Gastrocnemius medialis (tissue), 4 donors: ENCODE measurements at regions not wholly inside any gene's neighbourhood (a gene's known extent, or its start where the extent isn't known, plus 50 kb on each side); places are given as distances from the start of the nearest gene placed in this dataset.

Experiments used
- CTCF ChIP-seq, 5 experiments: fragments of 450-650 bp in 3 of 5; fragments of 200-600 bp in 2 of 5; sonication (generic) in 2 of 5; IDR thresholded peaks in 4 of 5; conservative IDR thresholded peaks in 1 of 5; 1 replicate in 4 of 5; 2 replicates in 1 of 5; pipeline ENCODE4 v1.5.1; 2016 to 2019; ENCODE audit warnings: antibody characterized with exemption in 5 of 5, mild to moderate bottlenecking in 3 of 5, moderate library complexity in 3 of 5
- POLR2A ChIP-seq, 2 donors: fragments of 450-650 bp; IDR thresholded peaks; one replicate each; pipeline ENCODE4 v1.6.1; 2017; ENCODE audit warnings: antibody characterized with exemption in 2 of 2, mild to moderate bottlenecking in 2 of 2, moderate library complexity in 2 of 2

DNA sequence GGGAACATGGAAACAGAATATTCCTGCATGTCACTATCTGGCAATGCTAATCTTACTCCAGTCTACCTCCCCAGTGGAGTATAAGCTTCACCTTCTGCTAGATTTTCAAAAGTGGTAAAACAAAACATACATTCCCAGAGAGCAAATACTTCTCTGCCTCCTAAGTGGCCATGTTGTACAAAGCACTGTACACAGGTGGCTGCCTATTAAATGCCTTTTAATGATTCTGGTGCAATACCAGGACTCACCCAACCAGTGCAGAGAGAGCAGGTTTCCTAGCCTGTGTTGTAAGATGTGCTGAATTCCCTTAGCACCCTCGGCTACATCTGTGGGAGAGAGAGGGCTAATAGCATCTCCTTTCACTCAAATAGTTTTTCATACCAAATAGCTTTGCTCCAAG lies 684.3 kb upstream of the NRP1 start:
- TF ChIP-seq CTCF (IDR thresholded peaks at IDR 0.05 in 4 of 5, conservative IDR thresholded peaks at IDR 0.05 in 1 of 5) (no peak), POLR2A (IDR thresholded peaks at IDR 0.05) (no peak)
